ENCODE measurements at regions not wholly inside any gene's neighbourhood (a gene's known extent, or its start where the extent isn't known, plus 50 kb on each side); places are given as distances from the start of the nearest gene placed in this dataset.

DNA sequence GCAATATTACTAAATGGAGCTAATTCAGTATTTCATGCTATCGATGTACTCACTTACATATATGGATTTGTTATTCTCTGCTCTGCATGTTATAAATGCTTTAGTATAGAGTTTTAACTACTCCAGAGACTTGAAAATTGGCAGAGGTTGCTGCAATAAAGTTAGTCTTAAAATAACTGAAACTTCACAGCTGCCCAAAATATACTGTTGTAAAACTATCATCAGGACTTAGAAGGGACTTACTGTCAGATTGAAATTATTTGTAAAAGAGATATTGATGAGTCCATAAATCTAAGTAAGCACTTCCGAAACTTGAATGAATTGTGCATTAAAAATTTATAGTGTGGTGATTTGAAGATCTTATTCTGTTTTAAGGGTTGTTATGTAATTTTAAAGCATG lies 1178.2 kb upstream of the PCDH20 start:
- no peak for TF ChIP-seq POLR2A (IDR thresholded peaks at IDR 0.05)
- TF ChIP-seq, protein P1, sequence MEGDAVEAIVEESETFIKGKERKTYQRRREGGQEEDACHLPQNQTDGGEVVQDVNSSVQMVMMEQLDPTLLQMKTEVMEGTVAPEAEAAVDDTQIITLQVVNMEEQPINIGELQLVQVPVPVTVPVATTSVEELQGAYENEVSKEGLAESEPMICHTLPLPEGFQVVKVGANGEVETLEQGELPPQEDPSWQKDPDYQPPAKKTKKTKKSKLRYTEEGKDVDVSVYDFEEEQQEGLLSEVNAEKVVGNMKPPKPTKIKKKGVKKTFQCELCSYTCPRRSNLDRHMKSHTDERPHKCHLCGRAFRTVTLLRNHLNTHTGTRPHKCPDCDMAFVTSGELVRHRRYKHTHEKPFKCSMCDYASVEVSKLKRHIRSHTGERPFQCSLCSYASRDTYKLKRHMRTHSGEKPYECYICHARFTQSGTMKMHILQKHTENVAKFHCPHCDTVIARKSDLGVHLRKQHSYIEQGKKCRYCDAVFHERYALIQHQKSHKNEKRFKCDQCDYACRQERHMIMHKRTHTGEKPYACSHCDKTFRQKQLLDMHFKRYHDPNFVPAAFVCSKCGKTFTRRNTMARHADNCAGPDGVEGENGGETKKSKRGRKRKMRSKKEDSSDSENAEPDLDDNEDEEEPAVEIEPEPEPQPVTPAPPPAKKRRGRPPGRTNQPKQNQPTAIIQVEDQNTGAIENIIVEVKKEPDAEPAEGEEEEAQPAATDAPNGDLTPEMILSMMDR (IDR thresholded peaks at IDR 0.05): no peak
